ENCODE measurements at regions not wholly inside any gene's neighbourhood (a gene's known extent, or its start where the extent isn't known, plus 50 kb on each side); places are given as distances from the start of the nearest gene placed in this dataset.

DNA sequence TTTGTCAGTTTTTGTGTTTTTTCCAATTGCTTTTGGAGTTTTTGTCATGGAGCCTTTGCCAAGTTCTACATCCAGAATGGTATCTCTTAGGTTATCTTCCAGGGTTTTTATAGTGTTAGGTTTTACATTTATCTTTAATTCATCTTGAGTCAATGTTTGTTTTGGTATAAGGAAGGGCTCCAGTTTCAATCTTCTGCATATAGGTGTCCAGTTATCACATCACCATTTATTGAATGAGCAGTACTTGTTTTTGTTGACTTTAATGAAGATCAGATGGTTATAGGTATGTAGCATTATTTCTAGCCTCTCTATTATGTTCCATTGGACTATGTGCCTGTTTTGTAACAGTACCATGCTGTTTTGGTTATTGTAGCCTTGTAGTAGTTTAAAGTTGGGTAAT lies 1233.1 kb downstream of the PLA2G4A start:
- Histone ChIP-seq H3K27ac (ENCODE audit: low read depth, low read length) (no peak overlapping the region), H3K27me3 (ENCODE audit: control insufficient read depth in 3 of 3, insufficient read depth in 3 of 3, low read length in 3 of 3) (no peaks in the 10 kb centered on the region), H3K4me3 (ENCODE audit: low read length in 3 of 3) (no peak overlapping the region), H3K36me3 (ENCODE audit: control insufficient read depth in 3 of 3, insufficient read depth in 3 of 3, low read length in 3 of 3) (no peaks in the 10 kb centered on the region), H3K9ac (ENCODE audit: low read depth in 1 of 3, low read length in 3 of 3) (no peak overlapping the region), H3K9me3 (ENCODE audit: control insufficient read depth in 3 of 3, low read length in 3 of 3) (no peaks in the 10 kb centered on the region), H3K4me1 (ENCODE audit: control insufficient read depth in 3 of 3, insufficient read depth in 3 of 3, low read length in 3 of 3) (no peaks in the 10 kb centered on the region)

DNA sequence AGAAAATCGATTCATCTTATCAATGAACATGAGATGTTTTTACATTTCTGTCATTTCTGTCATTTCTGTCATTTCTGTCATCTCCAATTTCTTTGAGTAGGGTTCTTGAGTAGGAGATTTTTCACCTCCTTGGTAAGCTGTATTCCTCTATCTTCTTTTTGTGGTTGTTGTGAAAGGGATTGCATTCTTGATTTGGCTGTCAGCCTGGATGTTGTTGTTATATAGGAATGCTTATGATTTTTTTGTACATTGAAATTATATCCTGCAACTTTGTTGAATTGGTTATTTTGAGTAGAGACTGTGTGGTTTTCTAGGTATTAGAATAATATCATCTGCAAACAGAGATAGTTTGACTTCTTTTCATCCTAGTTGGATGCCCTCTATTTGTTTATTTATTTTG lies 1233.7 kb downstream of the PLA2G4A start:
- Histone ChIP-seq H3K27me3 (ENCODE audit: control insufficient read depth in 3 of 3, insufficient read depth in 3 of 3, low read length in 3 of 3) (no peaks in the 10 kb centered on the region), H3K9ac (ENCODE audit: low read depth in 1 of 3, low read length in 3 of 3) (no peak overlapping the region), H3K36me3 (ENCODE audit: control insufficient read depth in 3 of 3, insufficient read depth in 3 of 3, low read length in 3 of 3) (no peaks in the 10 kb centered on the region), H3K4me1 (ENCODE audit: control insufficient read depth in 3 of 3, insufficient read depth in 3 of 3, low read length in 3 of 3) (no peaks in the 10 kb centered on the region), H3K9me3 (ENCODE audit: control insufficient read depth in 3 of 3, low read length in 3 of 3) (peaks cover 0 to under 1% (median 0%) of the 10 kb centered on the region in 3 donors), H3K4me3 (ENCODE audit: low read length in 3 of 3) (no peak overlapping the region), H3K27ac (ENCODE audit: low read depth, low read length) (no peak overlapping the region)

DNA sequence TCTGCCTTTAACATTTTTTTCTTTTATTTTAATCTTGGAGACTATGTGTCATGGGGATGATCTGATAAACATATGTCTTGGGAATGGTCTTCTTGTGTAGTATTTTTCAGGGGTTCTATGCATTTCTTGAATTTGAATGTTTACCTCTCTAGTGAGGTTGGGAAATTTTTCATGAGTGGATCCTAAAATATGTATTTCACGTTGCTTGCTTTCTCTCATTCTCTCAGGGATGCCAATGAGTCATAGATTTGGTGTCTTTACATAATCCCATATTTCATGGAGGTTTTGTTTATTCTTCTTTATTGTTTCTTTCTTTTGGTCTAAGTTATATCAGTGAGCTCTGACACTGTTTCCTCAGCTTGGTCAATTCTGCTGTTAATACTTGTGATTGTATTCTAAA lies 1237.2 kb downstream of the PLA2G4A start:
- peaks cover 0 to 2% (median 0%) of the 10 kb centered on the region in 3 donors for H3K9me3 ChIP-seq (ENCODE audit: control insufficient read depth in 3 of 3, low read length in 3 of 3)
- H3K9ac ChIP-seq (ENCODE audit: low read depth in 1 of 3, low read length in 3 of 3): no peak overlapping the region
- H3K27ac ChIP-seq (ENCODE audit: low read depth, low read length): no peak overlapping the region
- no peaks in the 10 kb centered on the region for H3K4me1 ChIP-seq (ENCODE audit: control insufficient read depth in 3 of 3, insufficient read depth in 3 of 3, low read length in 3 of 3)
- no peaks in the 10 kb centered on the region for H3K36me3 ChIP-seq (ENCODE audit: control insufficient read depth in 3 of 3, insufficient read depth in 3 of 3, low read length in 3 of 3)
- no peak overlapping the region for H3K4me3 ChIP-seq (ENCODE audit: low read length in 3 of 3)
- H3K27me3 ChIP-seq (ENCODE audit: control insufficient read depth in 3 of 3, insufficient read depth in 3 of 3, low read length in 3 of 3): no peaks in the 10 kb centered on the region

DNA sequence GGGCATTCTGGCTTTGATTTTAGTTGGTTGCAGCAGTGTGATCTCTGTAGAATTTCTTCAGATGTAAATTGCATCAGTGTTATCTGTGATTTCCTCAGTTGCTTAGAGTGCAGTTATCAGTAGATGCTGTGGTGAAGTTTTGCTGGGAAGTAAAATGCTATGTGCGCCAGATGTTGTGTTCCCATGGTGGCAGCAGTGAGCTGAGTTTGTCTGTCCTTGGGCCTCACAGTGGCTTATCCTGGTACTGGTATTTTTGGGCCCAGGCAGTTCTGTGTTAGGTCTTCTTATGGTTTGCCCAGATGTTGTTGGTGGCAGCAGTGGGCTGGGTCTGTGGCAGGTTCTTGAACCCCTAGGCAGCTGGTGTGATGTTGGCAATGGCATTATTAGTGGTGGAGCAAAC lies 1242.1 kb downstream of the PLA2G4A start:
- no peak overlapping the region for H3K9ac ChIP-seq (ENCODE audit: low read depth in 1 of 3, low read length in 3 of 3)
- no peaks in the 10 kb centered on the region for H3K27me3 ChIP-seq (ENCODE audit: control insufficient read depth in 3 of 3, insufficient read depth in 3 of 3, low read length in 3 of 3)
- H3K4me1 ChIP-seq (ENCODE audit: control insufficient read depth in 3 of 3, insufficient read depth in 3 of 3, low read length in 3 of 3): no peaks in the 10 kb centered on the region
- no peak overlapping the region for H3K4me3 ChIP-seq (ENCODE audit: low read length in 3 of 3)
- peaks cover 0 to 6% (median 2%) of the 10 kb centered on the region in 3 donors for H3K9me3 ChIP-seq (ENCODE audit: control insufficient read depth in 3 of 3, low read length in 3 of 3)
- no peak overlapping the region for H3K27ac ChIP-seq (ENCODE audit: low read depth, low read length)
- H3K36me3 ChIP-seq (ENCODE audit: control insufficient read depth in 3 of 3, insufficient read depth in 3 of 3, low read length in 3 of 3): no peaks in the 10 kb centered on the region

DNA sequence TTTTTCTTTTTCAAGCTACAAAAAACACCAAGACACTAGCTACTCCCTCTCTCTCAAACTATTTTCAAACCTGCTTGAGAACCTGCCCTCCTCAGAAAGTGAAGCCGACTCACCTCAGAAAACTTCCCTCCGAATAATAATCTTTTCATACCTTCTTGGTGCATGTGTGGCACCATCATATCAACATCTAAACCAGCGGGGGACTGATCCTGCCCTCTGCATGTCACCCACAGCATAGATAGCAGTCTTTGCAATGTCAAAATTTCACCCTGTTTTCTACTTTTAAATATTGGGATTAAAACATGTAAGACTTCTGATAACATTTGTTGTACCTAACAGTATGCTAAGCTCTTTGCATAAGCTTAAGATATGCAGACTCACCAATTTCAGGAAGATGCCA lies 1260.3 kb downstream of the PLA2G4A start:
- Histone ChIP-seq H3K27me3 (ENCODE audit: control insufficient read depth in 3 of 3, insufficient read depth in 3 of 3, low read length in 3 of 3) (no peaks in the 10 kb centered on the region), H3K9me3 (ENCODE audit: control insufficient read depth in 3 of 3, low read length in 3 of 3) (no peaks in the 10 kb centered on the region), H3K4me3 (ENCODE audit: low read length in 3 of 3) (no peak overlapping the region), H3K36me3 (ENCODE audit: control insufficient read depth in 3 of 3, insufficient read depth in 3 of 3, low read length in 3 of 3) (no peaks in the 10 kb centered on the region), H3K27ac (ENCODE audit: low read depth, low read length) (no peak overlapping the region), H3K4me1 (ENCODE audit: control insufficient read depth in 3 of 3, insufficient read depth in 3 of 3, low read length in 3 of 3) (no peaks in the 10 kb centered on the region), H3K9ac (ENCODE audit: low read depth in 1 of 3, low read length in 3 of 3) (no peak overlapping the region)

DNA sequence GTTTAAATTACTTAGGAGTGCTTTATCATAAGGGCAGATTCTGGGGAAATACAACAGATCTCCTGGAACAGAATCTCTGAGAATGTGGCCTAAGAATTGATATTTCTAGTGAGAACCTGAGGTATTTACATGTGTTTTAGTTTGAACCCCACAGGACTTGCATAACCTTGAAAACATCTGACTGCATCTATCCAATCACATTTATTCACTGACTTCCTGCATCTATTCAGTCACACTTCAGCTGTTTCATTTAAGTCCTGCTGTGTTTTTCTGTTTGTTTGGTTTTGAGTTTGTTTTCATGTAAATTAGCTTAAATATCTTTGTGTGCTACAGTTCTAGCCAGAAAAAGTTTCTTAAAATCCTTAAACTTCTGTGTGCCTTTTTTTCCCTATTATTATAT lies 1260.7 kb downstream of the PLA2G4A start:
- H3K27me3 ChIP-seq (ENCODE audit: control insufficient read depth in 3 of 3, insufficient read depth in 3 of 3, low read length in 3 of 3): no peaks in the 10 kb centered on the region
- H3K9ac ChIP-seq (ENCODE audit: low read depth in 1 of 3, low read length in 3 of 3): no peak overlapping the region
- H3K4me1 ChIP-seq (ENCODE audit: control insufficient read depth in 3 of 3, insufficient read depth in 3 of 3, low read length in 3 of 3): no peaks in the 10 kb centered on the region
- H3K4me3 ChIP-seq (ENCODE audit: low read length in 3 of 3): no peak overlapping the region
- H3K36me3 ChIP-seq (ENCODE audit: control insufficient read depth in 3 of 3, insufficient read depth in 3 of 3, low read length in 3 of 3): no peaks in the 10 kb centered on the region
- H3K9me3 ChIP-seq (ENCODE audit: control insufficient read depth in 3 of 3, low read length in 3 of 3): no peaks in the 10 kb centered on the region
- H3K27ac ChIP-seq (ENCODE audit: low read depth, low read length): no peak overlapping the region

DNA sequence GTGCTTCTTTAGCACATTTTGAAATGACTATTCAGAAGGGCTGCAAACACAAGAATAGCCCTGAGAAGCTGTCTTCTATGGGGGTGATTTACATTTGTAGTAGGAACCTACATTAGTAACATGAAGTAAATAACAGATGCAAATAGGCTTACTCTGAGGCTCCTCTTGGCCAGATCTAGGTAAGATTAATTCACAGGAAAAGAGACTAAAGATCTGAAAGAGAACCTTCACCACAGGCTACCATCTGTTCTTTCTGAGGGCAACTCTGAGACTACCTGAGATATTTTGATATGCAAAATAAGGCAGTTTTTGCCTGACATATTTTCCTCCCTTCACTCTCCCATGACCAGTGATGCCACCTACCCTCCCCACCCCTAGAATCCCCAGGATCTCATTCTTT lies 1267.8 kb downstream of the PLA2G4A start:
- no peak overlapping the region for H3K27ac ChIP-seq (ENCODE audit: low read depth, low read length)
- H3K9me3 ChIP-seq (ENCODE audit: control insufficient read depth in 3 of 3, low read length in 3 of 3): no peaks in the 10 kb centered on the region
- H3K27me3 ChIP-seq (ENCODE audit: control insufficient read depth in 3 of 3, insufficient read depth in 3 of 3, low read length in 3 of 3): no peaks in the 10 kb centered on the region
- H3K4me3 ChIP-seq (ENCODE audit: low read length in 3 of 3): no peak overlapping the region
- H3K4me1 ChIP-seq (ENCODE audit: control insufficient read depth in 3 of 3, insufficient read depth in 3 of 3, low read length in 3 of 3): no peaks in the 10 kb centered on the region
- H3K36me3 ChIP-seq (ENCODE audit: control insufficient read depth in 3 of 3, insufficient read depth in 3 of 3, low read length in 3 of 3): no peaks in the 10 kb centered on the region
- no peak overlapping the region for H3K9ac ChIP-seq (ENCODE audit: low read depth in 1 of 3, low read length in 3 of 3)

DNA sequence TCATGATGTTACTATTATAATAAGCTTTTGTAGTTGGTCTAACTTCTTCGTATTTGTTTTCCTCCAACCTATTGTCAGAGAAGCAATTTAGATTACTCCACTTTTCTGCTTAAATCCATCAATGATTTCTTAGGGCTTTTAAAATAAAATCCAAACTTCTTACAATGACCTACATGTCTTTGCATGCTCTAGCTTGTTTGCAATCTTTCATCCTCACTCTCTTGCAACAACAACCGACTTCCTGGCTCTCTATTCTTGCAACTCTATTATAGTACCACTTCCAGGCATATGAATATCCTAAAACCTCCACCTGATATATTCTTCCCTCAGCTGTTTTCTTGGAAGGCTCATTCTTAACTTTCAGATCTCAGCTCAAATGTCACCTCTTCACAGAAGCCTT lies 1288.7 kb downstream of the PLA2G4A start:
- Histone ChIP-seq H3K4me3 (ENCODE audit: low read length in 3 of 3) (no peak overlapping the region), H3K27ac (ENCODE audit: low read depth, low read length) (no peak overlapping the region), H3K36me3 (ENCODE audit: control insufficient read depth in 3 of 3, insufficient read depth in 3 of 3, low read length in 3 of 3) (no peaks in the 10 kb centered on the region)

DNA sequence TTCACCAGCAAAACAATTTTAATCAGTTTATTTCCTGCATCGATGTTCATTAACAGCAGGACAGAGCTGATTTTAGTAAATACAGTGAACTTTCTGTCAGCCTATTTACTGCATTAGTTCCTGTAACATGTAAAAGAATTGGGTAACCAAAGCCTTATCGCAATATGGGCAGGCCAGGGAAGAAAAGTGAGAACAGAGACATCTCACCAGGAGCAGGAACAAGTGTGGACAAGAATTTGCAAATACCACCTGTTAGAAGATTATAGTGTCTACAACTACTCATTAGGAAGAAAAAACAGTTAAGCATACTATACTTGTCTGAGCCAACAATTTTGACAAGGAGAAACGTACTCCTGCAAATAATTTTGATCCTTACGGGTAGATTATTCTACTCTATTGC lies 1293.9 kb downstream of the PLA2G4A start:
- H3K4me1 ChIP-seq (ENCODE audit: control insufficient read depth in 3 of 3, insufficient read depth in 3 of 3, low read length in 3 of 3): no peaks in the 10 kb centered on the region
- H3K4me3 ChIP-seq (ENCODE audit: low read length in 3 of 3): no peak overlapping the region
- H3K36me3 ChIP-seq (ENCODE audit: control insufficient read depth in 3 of 3, insufficient read depth in 3 of 3, low read length in 3 of 3): no peaks in the 10 kb centered on the region
- no peak overlapping the region for H3K9ac ChIP-seq (ENCODE audit: low read depth in 1 of 3, low read length in 3 of 3)
- H3K9me3 ChIP-seq (ENCODE audit: control insufficient read depth in 3 of 3, low read length in 3 of 3): no peaks in the 10 kb centered on the region
- no peaks in the 10 kb centered on the region for H3K27me3 ChIP-seq (ENCODE audit: control insufficient read depth in 3 of 3, insufficient read depth in 3 of 3, low read length in 3 of 3)
- no peak overlapping the region for H3K27ac ChIP-seq (ENCODE audit: low read depth, low read length)

More for the DNA sequence above, 1288.7 kb downstream of the PLA2G4A start:
- no peak overlapping the region for H3K9ac ChIP-seq (ENCODE audit: low read depth in 1 of 3, low read length in 3 of 3)
- no peaks in the 10 kb centered on the region for H3K4me1 ChIP-seq (ENCODE audit: control insufficient read depth in 3 of 3, insufficient read depth in 3 of 3, low read length in 3 of 3)
- H3K27me3 ChIP-seq (ENCODE audit: control insufficient read depth in 3 of 3, insufficient read depth in 3 of 3, low read length in 3 of 3): no peaks in the 10 kb centered on the region
- H3K9me3 ChIP-seq (ENCODE audit: control insufficient read depth in 3 of 3, low read length in 3 of 3): no peaks in the 10 kb centered on the region

DNA sequence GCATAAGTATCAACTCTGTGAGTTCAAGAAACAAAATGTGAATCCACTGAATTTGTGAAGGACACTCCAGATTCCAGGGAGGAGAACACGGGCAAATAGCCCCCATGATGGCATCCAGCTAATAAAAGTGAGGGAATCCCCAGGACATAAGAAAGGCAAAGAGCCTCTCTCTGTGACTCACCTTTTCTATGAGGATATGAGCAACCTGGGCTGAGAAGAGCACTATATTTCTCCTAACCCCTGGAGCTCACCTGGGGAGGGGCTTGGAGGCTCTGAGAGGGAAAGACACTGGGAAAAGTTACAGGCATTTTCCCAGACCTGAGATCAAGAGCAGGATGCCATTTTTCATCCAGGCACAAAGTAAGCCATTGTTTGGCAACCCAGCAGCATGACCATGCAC lies 1298.8 kb downstream of the PLA2G4A start:
- Histone ChIP-seq H3K9me3 (ENCODE audit: control insufficient read depth in 3 of 3, low read length in 3 of 3) (no peaks in the 10 kb centered on the region), H3K36me3 (ENCODE audit: control insufficient read depth in 3 of 3, insufficient read depth in 3 of 3, low read length in 3 of 3) (no peaks in the 10 kb centered on the region), H3K27me3 (ENCODE audit: control insufficient read depth in 3 of 3, insufficient read depth in 3 of 3, low read length in 3 of 3) (no peaks in the 10 kb centered on the region), H3K9ac (ENCODE audit: low read depth in 1 of 3, low read length in 3 of 3) (no peak overlapping the region), H3K27ac (ENCODE audit: low read depth, low read length) (no peak overlapping the region), H3K4me1 (ENCODE audit: control insufficient read depth in 3 of 3, insufficient read depth in 3 of 3, low read length in 3 of 3) (no peaks in the 10 kb centered on the region), H3K4me3 (ENCODE audit: low read length in 3 of 3) (no peak overlapping the region)

DNA sequence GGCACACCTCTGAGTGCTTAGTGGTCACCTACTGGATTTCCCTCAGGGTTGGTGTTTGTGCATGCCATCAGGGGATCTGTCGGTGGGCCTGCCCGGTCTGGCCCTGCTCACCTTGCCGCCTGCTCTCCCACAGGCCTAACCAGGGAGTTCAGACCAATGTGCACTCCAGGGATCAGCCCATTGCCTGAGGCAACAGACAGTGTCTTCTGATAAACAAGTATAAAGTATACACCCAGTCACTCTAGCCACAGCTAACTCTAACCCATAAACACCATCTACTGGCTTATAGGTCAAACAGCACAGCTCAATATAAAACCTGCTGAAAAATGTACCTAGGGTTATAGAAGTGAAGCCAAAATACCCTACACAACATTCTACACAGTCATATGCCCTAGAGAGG lies 1300.0 kb downstream of the PLA2G4A start:
- Histone ChIP-seq H3K9me3 (ENCODE audit: control insufficient read depth in 3 of 3, low read length in 3 of 3) (no peaks in the 10 kb centered on the region), H3K27me3 (ENCODE audit: control insufficient read depth in 3 of 3, insufficient read depth in 3 of 3, low read length in 3 of 3) (no peaks in the 10 kb centered on the region), H3K4me3 (ENCODE audit: low read length in 3 of 3) (no peak overlapping the region), H3K4me1 (ENCODE audit: control insufficient read depth in 3 of 3, insufficient read depth in 3 of 3, low read length in 3 of 3) (no peaks in the 10 kb centered on the region), H3K9ac (ENCODE audit: low read depth in 1 of 3, low read length in 3 of 3) (no peak overlapping the region), H3K27ac (ENCODE audit: low read depth, low read length) (no peak overlapping the region), H3K36me3 (ENCODE audit: control insufficient read depth in 3 of 3, insufficient read depth in 3 of 3, low read length in 3 of 3) (no peaks in the 10 kb centered on the region)

Data from skeletal muscle tissue (tissue), 3 donors.